Breast epithelium (tissue), 4 donors: ENCODE measurements at regions not wholly inside any gene's neighbourhood (a gene's known extent, or its start where the extent isn't known, plus 50 kb on each side); places are given as distances from the start of the nearest gene placed in this dataset.

ENCODE experiments used
- DNase-seq, 2 donors: peaks; one replicate each; pipeline ENCODE4 v3.0.0-alpha.2; 2019; ENCODE audit warnings: low spot score in 2 of 2
- H3K27ac ChIP-seq, 2 donors: fragments of 200-600 bp; sonication (generic) in 1 of 2; one replicate each; pipeline ENCODE4 v1.5.1; 2016 to 2019; ENCODE audit warnings: mild to moderate bottlenecking in 1 of 2
- H3K27me3 ChIP-seq, 2 donors: fragments of 200-600 bp; sonication (generic) in 1 of 2; one replicate each; pipeline versions ENCODE4 v1.5.1 to v1.6.0; 2017 to 2019; ENCODE audit warnings: control low read depth in 1 of 2, mild to moderate bottlenecking in 1 of 2
- H3K36me3 ChIP-seq: fragments of 200-600 bp; one replicate; pipeline ENCODE4 v1.5.1; 2019
- H3K4me1 ChIP-seq, 2 donors: fragments of 200-600 bp; sonication (generic); one replicate each; pipeline ENCODE4 v1.5.1; 2016 to 2019; ENCODE audit warnings: control low read depth in 1 of 2
- H3K4me3 ChIP-seq, 3 donors: fragments of 200-600 bp; sonication (generic); 1 replicate in 2 of 3; 2 replicates in 1 of 3; pipeline ENCODE4 v1.5.1; 2016 to 2019; ENCODE audit warnings: mild to moderate bottlenecking in 3 of 3, moderate library complexity in 2 of 3
- H3K9me3 ChIP-seq, 2 donors: fragments of 200-600 bp; sonication (generic) in 1 of 2; one replicate each; pipeline ENCODE4 v1.5.1; 2016 to 2019; ENCODE audit warnings: control low read depth in 1 of 2
- CTCF ChIP-seq, 3 donors: fragments of 450-650 bp; IDR thresholded peaks; one replicate each; pipeline ENCODE4 v1.5.1; 2016 to 2017; ENCODE audit warnings: antibody characterized with exemption in 3 of 3, mild to moderate bottlenecking in 3 of 3, moderate library complexity in 3 of 3
- POLR2A ChIP-seq: fragments of 450-650 bp; IDR thresholded peaks from one replicate; pipeline ENCODE4 v1.6.1; 2016; ENCODE audit warnings: antibody characterized with exemption, mild to moderate bottlenecking, moderate library complexity
- POLR2AphosphoS5 ChIP-seq, 3 donors: sonication (generic); formaldehyde crosslinking; IDR thresholded peaks; one replicate each; pipeline ENCODE4 v1.6.1; 2017; ENCODE audit warnings: antibody characterized with exemption in 3 of 3
- intact Hi-C: fragments of 100-400 bp; cut with DNase I; formaldehyde crosslinking; loops from one replicate; pipeline ENCODE4 v1.15.1; 2023; ENCODE audit warnings: low total_unique reads

GRCh38 chr4:11166606-11167005, 262.1 kb downstream of the HS3ST1 start:
- DNase-seq, result no peak
- TF ChIP-seq CTCF (IDR thresholded peaks at IDR 0.05) (no peak), POLR2A (no peak), POLR2AphosphoS5 (IDR thresholded peaks at IDR 0.05) (no peak)
- Histone ChIP-seq H3K36me3 (no peaks in the 10 kb centered on the region), H3K27me3 (no peaks in the 10 kb centered on the region), H3K9me3 (no peaks in the 10 kb centered on the region), H3K27ac (no peak overlapping the region), H3K4me1 (no peaks in the 10 kb centered on the region), H3K4me3 (no peak overlapping the region)
- intact Hi-C loops, result no loop called here

DNA sequence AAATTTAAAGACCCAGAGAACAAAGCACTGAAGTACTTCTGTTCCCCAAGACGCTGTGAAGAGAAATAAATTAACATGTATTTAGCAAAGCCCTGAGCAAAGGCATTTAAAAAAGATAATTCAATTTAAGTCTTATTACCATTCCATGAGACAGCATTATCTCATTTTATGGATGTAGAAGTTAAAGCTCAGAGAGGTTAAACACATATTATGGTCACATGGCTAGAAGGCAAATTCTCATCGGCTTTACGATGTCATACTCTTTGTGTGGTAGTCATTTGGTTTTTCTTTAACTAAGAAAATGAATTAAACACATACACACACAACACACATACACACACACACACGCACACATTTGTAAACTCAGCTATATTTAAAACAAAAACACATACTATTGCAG, 262.7 kb downstream of the HS3ST1 start:
- no peak overlapping the region for H3K4me3 ChIP-seq
- intact Hi-C loops, result no loop called here
- H3K27me3 ChIP-seq, result no peaks in the 10 kb centered on the region
- no peak overlapping the region for H3K27ac ChIP-seq
- no peaks in the 10 kb centered on the region for H3K4me1 ChIP-seq
- TF ChIP-seq POLR2A (no peak), POLR2AphosphoS5 (IDR thresholded peaks at IDR 0.05) (no peak), CTCF (IDR thresholded peaks at IDR 0.05) (no peak)
- no peaks in the 10 kb centered on the region for H3K36me3 ChIP-seq
- no peaks in the 10 kb centered on the region for H3K9me3 ChIP-seq
- DNase-seq, result no peak

- H3K27me3 ChIP-seq, result no peaks in the 10 kb centered on the region
Measured at GRCh38 chr4:11165052-11165451, 263.6 kb downstream of the HS3ST1 start.

GRCh38 chr4:11160288-11160687, 268.4 kb downstream of the HS3ST1 start:
- no peak for TF ChIP-seq POLR2AphosphoS5 (IDR thresholded peaks at IDR 0.05)
- TF ChIP-seq POLR2A, result no peak
- no peak for TF ChIP-seq CTCF (IDR thresholded peaks at IDR 0.05)
- no peak overlapping the region for H3K27ac ChIP-seq
- DNase-seq, result no peak
- no peaks in the 10 kb centered on the region for H3K9me3 ChIP-seq
- H3K36me3 ChIP-seq, result no peaks in the 10 kb centered on the region
- H3K4me1 ChIP-seq, result no peaks in the 10 kb centered on the region
- no peaks in the 10 kb centered on the region for H3K27me3 ChIP-seq
- intact Hi-C loops, result no loop called here
- H3K4me3 ChIP-seq, result no peak overlapping the region

More at GRCh38 chr4:11165052-11165451, 263.6 kb downstream of the HS3ST1 start:
- H3K36me3 ChIP-seq, result no peaks in the 10 kb centered on the region
- H3K27ac ChIP-seq, result no peak overlapping the region
- no peak overlapping the region for H3K4me3 ChIP-seq
- intact Hi-C loops, result no loop called here
- TF ChIP-seq CTCF (IDR thresholded peaks at IDR 0.05), result no peak
- TF ChIP-seq POLR2AphosphoS5 (IDR thresholded peaks at IDR 0.05), result no peak
- no peak for TF ChIP-seq POLR2A
- DNase-seq, result no peak
- H3K4me1 ChIP-seq, result no peaks in the 10 kb centered on the region
- no peaks in the 10 kb centered on the region for H3K9me3 ChIP-seq

DNA sequence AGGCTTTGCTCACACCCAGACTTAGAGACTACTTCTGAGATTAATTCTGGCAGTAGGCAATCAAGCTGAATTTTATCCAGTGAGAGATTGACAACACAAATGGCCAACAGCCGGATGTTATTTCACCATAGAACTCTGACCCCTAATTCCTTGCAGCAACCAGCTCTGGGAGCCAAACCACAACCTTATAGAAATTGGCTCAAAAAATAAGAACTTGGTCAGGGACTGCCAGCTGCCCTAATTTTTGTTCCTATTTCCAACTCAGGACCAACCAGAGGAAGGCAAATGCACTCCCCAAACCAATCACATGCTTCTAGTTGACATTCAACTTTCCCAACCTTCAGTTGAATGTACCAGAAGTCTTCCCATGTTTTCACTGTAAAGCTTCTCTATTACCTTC, 269.7 kb downstream of the HS3ST1 start:
- H3K27ac ChIP-seq, result no peak overlapping the region
- TF ChIP-seq POLR2A (no peak), CTCF (IDR thresholded peaks at IDR 0.05) (no peak), POLR2AphosphoS5 (IDR thresholded peaks at IDR 0.05) (no peak)
- H3K4me1 ChIP-seq, result no peaks in the 10 kb centered on the region
- H3K27me3 ChIP-seq, result no peaks in the 10 kb centered on the region
- DNase-seq, result no peak
- no peaks in the 10 kb centered on the region for H3K9me3 ChIP-seq
- H3K36me3 ChIP-seq, result no peaks in the 10 kb centered on the region
- H3K4me3 ChIP-seq, result no peak overlapping the region
- intact Hi-C loops, result no loop called here
